HepG2 (cell line): ENCODE measurements at regions not wholly inside any gene's neighbourhood (a gene's known extent, or its start where the extent isn't known, plus 50 kb on each side); places are given as distances from the start of the nearest gene placed in this dataset.

Experiments used
- ATAC-seq: fragments of 200-7000 bp; cut with Tn5 transposase; 3 replicates; pipeline ENCODE4 v1.9.1; 2020; ENCODE audit warnings: mild to moderate bottlenecking, moderate library complexity
- BruUV-seq: library from RNA; stranded (reverse); fragments of 400-500 nt; replicated peaks from 2 replicates; lab custom pipeline; 2021; lab: Mats Ljungman, UMichigan
- CTCF ChIA-PET: fragments of 300-600 bp; formaldehyde crosslinking; extraction: SDS; loops from one replicate; lab custom pipeline; 2021; ENCODE audit warnings: low total read pairs, inconsistent platforms, low intra/inter-chr PET ratio; lab: Yijun Ruan, JAX
- POLR2A ChIA-PET: fragments of 350-600 bp; sonication (Branson Sonifier 250); formaldehyde crosslinking; loops from one replicate; lab custom pipeline; 2020; ENCODE audit warnings: antibody characterized with exemption, inconsistent platforms; lab: Yijun Ruan, JAX
- DNase-seq: peaks from one replicate; pipeline ENCODE4 v3.0.0-alpha.2; 2015; ENCODE audit warnings: low spot score
- FAIRE-seq: peaks from 3 replicates; lab custom pipeline; 2011; peaks lifted over from hg19 to GRCh38; lab: Jason Lieb, UNC
- H2AFZ ChIP-seq: one replicate; pipeline ENCODE4 v1.6.1; 2011; ENCODE audit warnings: low read length, inconsistent platforms
- H3K27ac ChIP-seq: fragments of 300-600 bp; 3 replicates; pipeline ENCODE4 v1.8.0; 2011; ENCODE audit warnings: mixed run types, mild to moderate bottlenecking, mixed read lengths, low read length, inconsistent platforms; ENCODE audit not compliant: insufficient read depth; ENCODE audit errors: extremely low read length
- H3K27me3 ChIP-seq, 2 experiments: fragments of 200-600 bp in 1 of 2; 2 replicates in 1 of 2; 3 replicates in 1 of 2; pipeline versions ENCODE4 v1.6.0 to v1.8.0; 2011; ENCODE audit warnings: low read length in 2 of 2, mild to moderate bottlenecking in 2 of 2, moderate library complexity in 2 of 2, inconsistent platforms in 1 of 2; ENCODE audit not compliant: insufficient read depth in 2 of 2, control insufficient read depth in 1 of 2
- H3K36me3 ChIP-seq, 2 experiments: fragments of 200-600 bp in 1 of 2; replicated peaks in 1 of 2; 2 replicates in 1 of 2; 3 replicates in 1 of 2; pipeline versions ENCODE4 v1.5.1 to v1.8.0; 2011; ENCODE audit warnings: low read length in 2 of 2, inconsistent platforms in 1 of 2; ENCODE audit not compliant: insufficient read depth in 2 of 2, control insufficient read depth in 1 of 2
- H3K4me1 ChIP-seq: 2 replicates; pipeline ENCODE4 v1.5.1; 2012; ENCODE audit warnings: low read length, inconsistent platforms; ENCODE audit not compliant: insufficient read depth
- H3K4me2 ChIP-seq: 2 replicates; pipeline ENCODE4 v1.6.0; 2011; ENCODE audit warnings: low read depth, low read length, inconsistent platforms
- H3K4me3 ChIP-seq, 3 experiments: fragments of 200-600 bp in 1 of 3; sonication (generic), shearing (Covaris generic) in 1 of 3; replicated peaks in 1 of 3; 2 replicates each; pipeline ENCODE4 v1.5.1; 2011 to 2016; ENCODE audit warnings: low read length in 3 of 3, inconsistent platforms in 2 of 3, low read depth in 2 of 3, mild to moderate bottlenecking in 2 of 3, control low read depth in 1 of 3, mixed read lengths in 1 of 3; ENCODE audit not compliant: insufficient read depth in 1 of 3
- H3K79me2 ChIP-seq: one replicate; pipeline ENCODE4 v1.6.1; 2011; ENCODE audit warnings: low read length, inconsistent platforms; ENCODE audit not compliant: insufficient read depth
- H3K9ac ChIP-seq: 2 replicates; pipeline ENCODE4 v1.6.0; 2011; ENCODE audit warnings: mild to moderate bottlenecking, low read depth, low read length, inconsistent platforms; ENCODE audit not compliant: insufficient read depth
- H3K9me3 ChIP-seq: 2 replicates; pipeline ENCODE4 v1.5.1; 2012; ENCODE audit warnings: mild to moderate bottlenecking, low read length
- H4K20me1 ChIP-seq: 2 replicates; pipeline ENCODE4 v1.6.0; 2011; ENCODE audit warnings: inconsistent platforms, mild to moderate bottlenecking, low read length, moderate library complexity; ENCODE audit not compliant: insufficient read depth
- BHLHE40 ChIP-seq: IDR thresholded peaks from 2 replicates; pipeline ENCODE4 v1.6.1; 2011; ENCODE audit warnings: low read length, improper control_type of control experiment
- CHD2 ChIP-seq: IDR thresholded peaks from 2 replicates; pipeline ENCODE4 v1.6.1; 2011; ENCODE audit warnings: low read depth, low read length, improper control_type of control experiment
- DMAP1 ChIP-seq: IDR thresholded peaks from 2 replicates; pipeline ENCODE4 v1.6.1; 2016
- KAT2B ChIP-seq: fragments of 150-350 bp; IDR thresholded peaks from 2 replicates; pipeline ENCODE4 v1.6.1; 2014; ENCODE audit warnings: low read depth, low read length, borderline replicate concordance
- KDM4B ChIP-seq: sonication (generic); formaldehyde crosslinking; IDR thresholded peaks from 2 replicates; pipeline ENCODE4 v1.4.0; 2020; ENCODE audit warnings: missing genetic modification reagents
- PAWR ChIP-seq: sonication (generic); formaldehyde crosslinking; IDR thresholded peaks from 2 replicates; pipeline ENCODE4 v1.4.0; 2020; ENCODE audit warnings: missing genetic modification reagents, mild to moderate bottlenecking, borderline replicate concordance
- PAX8 ChIP-seq: sonication (generic); formaldehyde crosslinking; IDR thresholded peaks from 2 replicates; pipeline ENCODE4 v1.8.0; 2022; ENCODE audit warnings: mild to moderate bottlenecking, missing genetic modification reagents, borderline replicate concordance
- RCOR2 ChIP-seq: IDR thresholded peaks from 2 replicates; pipeline ENCODE4 v1.6.1; 2016; ENCODE audit warnings: missing biosample characterization, missing genetic modification reagents
- RXRA ChIP-seq: sonication (generic); formaldehyde crosslinking; IDR thresholded peaks from 2 replicates; pipeline ENCODE4 v1.5.1; 2020; ENCODE audit warnings: missing genetic modification reagents
- SIX1 ChIP-seq: sonication (generic); formaldehyde crosslinking; IDR thresholded peaks from 2 replicates; pipeline ENCODE4 v1.4.0; 2020; ENCODE audit warnings: missing genetic modification reagents, borderline replicate concordance
- SMARCE1 ChIP-seq: fragments of 450-650 bp; IDR thresholded peaks from 2 replicates; pipeline ENCODE4 v1.6.1; 2017; ENCODE audit warnings: borderline replicate concordance
- TGIF2 ChIP-seq: IDR thresholded peaks from 2 replicates; pipeline ENCODE4 v1.6.1; 2016; ENCODE audit warnings: control low read depth, missing compliant biosample characterization
- TP53 ChIP-seq: sonication (generic); formaldehyde crosslinking; conservative IDR thresholded peaks from 2 replicates; pipeline ENCODE4 v1.4.0; 2020; ENCODE audit warnings: missing genetic modification reagents
- ZFAT ChIP-seq: sonication (generic); formaldehyde crosslinking; conservative IDR thresholded peaks from 2 replicates; pipeline ENCODE4 v1.8.1; 2023; ENCODE audit warnings: missing genetic modification reagents, inconsistent platforms
- ZFP41 ChIP-seq: sonication (generic); formaldehyde crosslinking; IDR thresholded peaks from 2 replicates; pipeline ENCODE4 v1.4.0; 2020; ENCODE audit warnings: mild to moderate bottlenecking, missing genetic modification reagents, borderline replicate concordance
- ZNF205 ChIP-seq: IDR thresholded peaks from 2 replicates; pipeline ENCODE4 v1.6.1; 2018; ENCODE audit warnings: missing biosample characterization, missing genetic modification reagents
- ZNF292 ChIP-seq: sonication (generic); formaldehyde crosslinking; IDR thresholded peaks from 2 replicates; pipeline ENCODE4 v1.8.1; 2022; ENCODE audit warnings: mild to moderate bottlenecking, low read depth, missing genetic modification reagents, borderline replicate concordance
- ZNF343 ChIP-seq: sonication (generic); formaldehyde crosslinking; IDR thresholded peaks from 2 replicates; pipeline ENCODE4 v1.4.0; 2020; ENCODE audit warnings: mild to moderate bottlenecking, missing genetic modification reagents
- ZNF703 ChIP-seq: sonication (generic); formaldehyde crosslinking; IDR thresholded peaks from 2 replicates; pipeline ENCODE4 v1.5.1; 2020; ENCODE audit warnings: missing genetic modification reagents, mild to moderate bottlenecking, moderate library complexity, borderline replicate concordance
- ZNF768 ChIP-seq: sonication (generic); formaldehyde crosslinking; IDR thresholded peaks from 2 replicates; pipeline ENCODE4 v1.4.0; 2020; ENCODE audit warnings: missing genetic modification reagents
- WGBS: methylation state at CpG from one replicate; pipeline ENCODE4 v1.1.6; 2017; ENCODE audit warnings: low lambda C conversion rate; 5-methylcytosine and 5-hydroxymethylcytosine counted together
- in situ Hi-C: cut with HindIII; loops from 2 replicates; pipeline ENCODE4 v1.10.0; 2017; ENCODE audit warnings: low pct_unique_long_range_greater_than_20kb; ENCODE audit not compliant: extremely low pct_ligation_motif_present
- intact Hi-C: fragments of 100-400 bp; cut with micrococcal nuclease; formaldehyde crosslinking; loops from one replicate; pipeline ENCODE4 v1.10.0; 2022; ENCODE audit not compliant: unreplicated experiment
- TF ChIP-seq, protein P1 (sequence below): sonication (generic); formaldehyde crosslinking; IDR thresholded peaks from 2 replicates; pipeline ENCODE4 v1.5.0; 2020; ENCODE audit warnings: mild to moderate bottlenecking, missing genetic modification reagents

GRCh38 chr13:79896851-79897250 is 415.9 kb downstream of the NDFIP2 start:
- 2% methylated on average over 2 of the region's 2 CpGs for WGBS
- ChIA-PET CTCF (no interaction called here), POLR2A (no interaction called here)
- Histone ChIP-seq H4K20me1 (no peaks in the 10 kb centered on the region), H3K36me3 (no peaks in the 10 kb centered on the region), H3K4me2 (no peak overlapping the region), H3K9ac (no peak overlapping the region), H3K27me3 (no peaks in the 10 kb centered on the region), H3K27ac (no peak overlapping the region), H3K4me1 (no peaks in the 10 kb centered on the region), H3K4me3 (no peak overlapping the region), H2AFZ (no peak overlapping the region), H3K79me2 (no peaks in the 10 kb centered on the region), H3K9me3 (peaks cover 17% of the 10 kb centered on the region; the same call in 1 of the 2 replicates)
- BruUV-seq, result no TSS peak
- FAIRE-seq, result no peak
- in situ Hi-C loops (no loop called here), intact Hi-C loops (no loop called here)
- DNase-seq, result no peak
- no peak for TF ChIP-seq ZNF703 (CRISPR knock-in tag)
- no peak for TF ChIP-seq ZFP41
- TF ChIP-seq ZNF768 (CRISPR knock-in tag), result no peak
- no peak for TF ChIP-seq TGIF2 (CRISPR knock-in tag)
- no peak for TF ChIP-seq SMARCE1
- no peak for TF ChIP-seq RXRA (CRISPR knock-in tag)
- TF ChIP-seq TP53, result no peak
- TF ChIP-seq ZNF292 (CRISPR knock-in tag), result no peak
- no peak for TF ChIP-seq CHD2
- no peak for TF ChIP-seq ZNF343 (CRISPR knock-in tag)
- TF ChIP-seq, all 625 proteins: peak for 0
- ATAC-seq, result no peak

DNA sequence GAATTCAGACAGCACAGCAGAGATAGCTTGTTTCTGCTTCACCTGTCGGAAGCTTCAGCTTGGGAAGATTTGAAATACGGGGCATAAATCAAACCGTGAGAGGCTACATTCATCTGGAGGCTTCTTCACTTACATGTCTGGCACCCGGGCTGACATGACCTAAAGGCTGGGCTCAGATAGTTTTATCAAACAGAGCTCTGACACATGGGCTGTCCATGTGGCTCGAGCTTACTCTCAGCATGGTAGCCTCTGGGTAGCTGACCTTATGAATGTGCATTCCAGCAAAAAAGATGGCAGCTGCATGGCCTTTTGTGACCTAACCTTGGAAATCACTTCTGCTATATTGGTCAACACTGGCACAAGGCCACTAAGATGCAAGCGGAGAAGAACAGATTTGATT is 414.5 kb downstream of the NDFIP2 start:
- ChIA-PET POLR2A (no interaction called here), CTCF (no interaction called here)
- H3K4me3 ChIP-seq, result no peak overlapping the region
- H4K20me1 ChIP-seq, result no peaks in the 10 kb centered on the region
- no peak overlapping the region for H3K4me2 ChIP-seq
- in situ Hi-C loops (no loop called here), intact Hi-C loops (no loop called here)
- BruUV-seq, result no TSS peak
- H2AFZ ChIP-seq, result no peak overlapping the region
- H3K27ac ChIP-seq, result no peak overlapping the region
- H3K27me3 ChIP-seq, result no peaks in the 10 kb centered on the region
- H3K36me3 ChIP-seq, result no peaks in the 10 kb centered on the region
- DNase-seq, result no peak
- peaks cover 13% of the 10 kb centered on the region; the same call in 1 of the 2 replicates for H3K9me3 ChIP-seq
- 7% methylated on average over 5 of the region's 6 CpGs for WGBS
- H3K4me1 ChIP-seq, result no peaks in the 10 kb centered on the region
- no peak overlapping the region for H3K9ac ChIP-seq
- ATAC-seq, result no peak
- H3K79me2 ChIP-seq, result no peaks in the 10 kb centered on the region
- FAIRE-seq, result no peak
- TF ChIP-seq PAX8 (CRISPR knock-in tag), result no peak
- TF ChIP-seq PAWR, result no peak
- TF ChIP-seq ZFAT (CRISPR knock-in tag), result no peak
- no peak for TF ChIP-seq KDM4B (CRISPR knock-in tag)
- TF ChIP-seq DMAP1 (CRISPR knock-in tag), result no peak
- TF ChIP-seq RCOR2 (CRISPR knock-in tag), result no peak
- TF ChIP-seq, protein P1, sequence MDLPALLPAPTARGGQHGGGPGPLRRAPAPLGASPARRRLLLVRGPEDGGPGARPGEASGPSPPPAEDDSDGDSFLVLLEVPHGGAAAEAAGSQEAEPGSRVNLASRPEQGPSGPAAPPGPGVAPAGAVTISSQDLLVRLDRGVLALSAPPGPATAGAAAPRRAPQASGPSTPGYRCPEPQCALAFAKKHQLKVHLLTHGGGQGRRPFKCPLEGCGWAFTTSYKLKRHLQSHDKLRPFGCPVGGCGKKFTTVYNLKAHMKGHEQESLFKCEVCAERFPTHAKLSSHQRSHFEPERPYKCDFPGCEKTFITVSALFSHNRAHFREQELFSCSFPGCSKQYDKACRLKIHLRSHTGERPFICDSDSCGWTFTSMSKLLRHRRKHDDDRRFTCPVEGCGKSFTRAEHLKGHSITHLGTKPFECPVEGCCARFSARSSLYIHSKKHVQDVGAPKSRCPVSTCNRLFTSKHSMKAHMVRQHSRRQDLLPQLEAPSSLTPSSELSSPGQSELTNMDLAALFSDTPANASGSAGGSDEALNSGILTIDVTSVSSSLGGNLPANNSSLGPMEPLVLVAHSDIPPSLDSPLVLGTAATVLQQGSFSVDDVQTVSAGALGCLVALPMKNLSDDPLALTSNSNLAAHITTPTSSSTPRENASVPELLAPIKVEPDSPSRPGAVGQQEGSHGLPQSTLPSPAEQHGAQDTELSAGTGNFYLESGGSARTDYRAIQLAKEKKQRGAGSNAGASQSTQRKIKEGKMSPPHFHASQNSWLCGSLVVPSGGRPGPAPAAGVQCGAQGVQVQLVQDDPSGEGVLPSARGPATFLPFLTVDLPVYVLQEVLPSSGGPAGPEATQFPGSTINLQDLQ (CRISPR knock-in tag), result no peak
- TF ChIP-seq ZNF343 (CRISPR knock-in tag), result no peak
- TF ChIP-seq ZNF205 (CRISPR knock-in tag), result no peak
- TF ChIP-seq SMARCE1, result no peak
- no peak for TF ChIP-seq SIX1 (CRISPR knock-in tag)
- no peak for TF ChIP-seq BHLHE40
- no peak for TF ChIP-seq KAT2B
